K562 (cell line): ENCODE measurements at regions not wholly inside any gene's neighbourhood (a gene's known extent, or its start where the extent isn't known, plus 50 kb on each side); places are given as distances from the start of the nearest gene placed in this dataset.

ENCODE experiments used
- ATAC-seq: fragments of 200-7000 bp; cut with Tn5 transposase; 3 replicates; pipeline ENCODE4 v1.9.1; 2020; ENCODE audit warnings: moderate library complexity
- BruUV-seq: library from RNA; stranded (reverse); fragments of 400-500 nt; replicated peaks from 2 replicates; lab custom pipeline; 2021; lab: Mats Ljungman, UMichigan
- CTCF ChIA-PET: fragments of 300-600 bp; formaldehyde crosslinking; extraction: SDS; loops from one replicate; lab custom pipeline; 2021; ENCODE audit warnings: low intra/inter-chr PET ratio; lab: Yijun Ruan, JAX
- POLR2A ChIA-PET: fragments of 300-600, 350-650 bp; sonication (Branson Sonifier 250); formaldehyde crosslinking; extraction: SDS; loops from one replicate; lab custom pipeline; 2021; ENCODE audit warnings: antibody characterized with exemption, inconsistent platforms; lab: Yijun Ruan, JAX
- DNase-seq, 4 experiments: peaks; one replicate each; pipeline versions ENCODE4 v3.0.0 to v3.0.0-alpha.2; 2011 to 2018; ENCODE audit warnings: low spot score in 3 of 4, mixed read lengths in 3 of 4; ENCODE audit errors: extremely low read depth in 1 of 4
- FAIRE-seq: peaks from 2 replicates; lab custom pipeline; 2011; peaks lifted over from hg19 to GRCh38; lab: Jason Lieb, UNC
- H2AFZ ChIP-seq: 2 replicates; pipeline ENCODE4 v1.6.0; 2011; ENCODE audit warnings: low read depth, low read length, control low read depth, inconsistent platforms
- H3K27ac ChIP-seq: fragments of 200-600 bp; 3 replicates; pipeline ENCODE4 v1.8.0; 2011; ENCODE audit warnings: low read depth, mild to moderate bottlenecking, control low read depth, inconsistent platforms, low read length, moderate library complexity, mixed read lengths; ENCODE audit errors: extremely low read depth
- H3K27me3 ChIP-seq, 2 experiments: fragments of 300-600 bp in 1 of 2; 2 replicates in 1 of 2; 3 replicates in 1 of 2; pipeline versions ENCODE4 v1.6.0 to v1.8.0; 2011; ENCODE audit warnings: inconsistent platforms in 2 of 2, low read length in 2 of 2, mild to moderate bottlenecking in 1 of 2, mixed read lengths in 1 of 2, moderate library complexity in 1 of 2; ENCODE audit not compliant: control insufficient read depth in 2 of 2, insufficient read depth in 2 of 2
- H3K36me3 ChIP-seq: fragments of 300-600 bp; 3 replicates; pipeline ENCODE4 v1.8.0; 2011; ENCODE audit warnings: mild to moderate bottlenecking, low read length, inconsistent platforms; ENCODE audit not compliant: control insufficient read depth, insufficient read depth
- H3K4me1 ChIP-seq, 2 experiments: fragments of 200-600 bp in 1 of 2; replicated peaks in 1 of 2; 2 replicates in 1 of 2; 3 replicates in 1 of 2; pipeline versions ENCODE4 v1.5.1 to v1.8.0; 2011; ENCODE audit warnings: inconsistent platforms in 2 of 2, low read length in 2 of 2, mild to moderate bottlenecking in 1 of 2, mixed read lengths in 1 of 2, moderate library complexity in 1 of 2; ENCODE audit not compliant: control insufficient read depth in 2 of 2, insufficient read depth in 2 of 2
- H3K4me2 ChIP-seq: 2 replicates; pipeline ENCODE4 v1.6.1; 2011; ENCODE audit warnings: low read length, control low read depth, inconsistent platforms, mixed read lengths; ENCODE audit not compliant: insufficient read depth
- H3K4me3 ChIP-seq: fragments of 200-600 bp; sonication (generic), shearing (Covaris generic); 2 replicates; pipeline ENCODE4 v1.5.1; 2016; ENCODE audit warnings: control low read depth, inconsistent platforms
- H3K79me2 ChIP-seq: fragments of 200-600 bp; 3 replicates; pipeline ENCODE4 v1.8.0; 2011; ENCODE audit warnings: low read length, inconsistent platforms; ENCODE audit not compliant: control insufficient read depth, insufficient read depth
- H3K9ac ChIP-seq, 2 experiments: 2 replicates each; pipeline versions ENCODE4 v1.6.0 to v1.6.1; 2011; ENCODE audit warnings: low read depth in 2 of 2, low read length in 2 of 2, control low read depth in 1 of 2, inconsistent platforms in 1 of 2, mild to moderate bottlenecking in 1 of 2, mixed read lengths in 1 of 2; ENCODE audit not compliant: insufficient read depth in 1 of 2
- H3K9me1 ChIP-seq: one replicate; pipeline ENCODE4 v1.6.0; 2011; ENCODE audit warnings: inconsistent platforms, mild to moderate bottlenecking, low read length, moderate library complexity; ENCODE audit not compliant: control insufficient read depth, insufficient read depth
- H3K9me3 ChIP-seq: replicated peaks from 2 replicates; pipeline ENCODE4 v1.5.1; 2011; ENCODE audit warnings: low read depth, low read length, inconsistent platforms; ENCODE audit not compliant: control insufficient read depth, insufficient read depth
- H4K20me1 ChIP-seq: replicated peaks from 2 replicates; pipeline ENCODE4 v1.6.1; 2011; ENCODE audit warnings: low read length, inconsistent platforms, mixed read lengths; ENCODE audit not compliant: control insufficient read depth, insufficient read depth
- CTCF ChIP-seq, 3 experiments: IDR thresholded peaks in 2 of 3; conservative IDR thresholded peaks in 1 of 3; 2 replicates each; pipeline ENCODE4 v1.5.1; 2011 to 2012; ENCODE audit warnings: low read length in 3 of 3, mild to moderate bottlenecking in 3 of 3, control low read depth in 2 of 3, improper control_type of control experiment in 1 of 3, inconsistent platforms in 1 of 3, low read depth in 1 of 3, mixed read lengths in 1 of 3, moderate library complexity in 1 of 3; ENCODE audit not compliant: insufficient read depth in 2 of 3
- DNMT1 ChIP-seq: fragments of 450-650 bp; IDR thresholded peaks from 2 replicates; pipeline ENCODE4 v1.6.1; 2016; ENCODE audit warnings: antibody characterized with exemption, mild to moderate bottlenecking
- ILF3 ChIP-seq: fragments of 450-650 bp; IDR thresholded peaks from 2 replicates; pipeline ENCODE4 v1.6.1; 2018; ENCODE audit warnings: antibody characterized with exemption, mild to moderate bottlenecking, moderate library complexity, borderline replicate concordance
- PHF8 ChIP-seq: fragments of 200-600 bp; sonication (generic); IDR thresholded peaks from 2 replicates; pipeline ENCODE4 v1.6.1; 2012; ENCODE audit warnings: mixed run types, mild to moderate bottlenecking, inconsistent platforms, low read length, moderate library complexity, borderline replicate concordance
- RUNX1 ChIP-seq: sonication (generic); IDR thresholded peaks from 2 replicates; pipeline ENCODE4 v1.6.1; 2016; ENCODE audit warnings: antibody characterized with exemption, low read depth
- U2AF1 ChIP-seq: fragments of 200-400 bp; formaldehyde crosslinking; optimal IDR thresholded peaks from 2 replicates; pipeline ENCODE3; 2017; ENCODE audit warnings: mild to moderate bottlenecking, low read depth, low read length, moderate library complexity
- ZBTB11 ChIP-seq, 3 experiments: fragments of 200-800 bp in 1 of 3; fragments of 250-450 bp in 1 of 3; fragments of 450-650 bp in 1 of 3; sonication (Bioruptor Pico) in 1 of 3; sonication (Bioruptor generic) in 1 of 3; formaldehyde crosslinking in 1 of 3; IDR thresholded peaks; 2 replicates each; pipeline versions ENCODE4 v1.6.1 to v1.8.0; 2016 to 2022; ENCODE audit warnings: mild to moderate bottlenecking in 2 of 3, missing genetic modification characterization in 2 of 3, missing compliant biosample characterization in 1 of 3, moderate library complexity in 1 of 3
- ZBTB34 ChIP-seq: fragments of 250-450 bp; sonication (Bioruptor Pico); IDR thresholded peaks from 2 replicates; pipeline ENCODE4 v1.8.0; 2021; ENCODE audit warnings: mild to moderate bottlenecking, moderate library complexity
- ZNF143 ChIP-seq: sonication (generic); formaldehyde crosslinking; IDR thresholded peaks from 2 replicates; pipeline ENCODE4 v1.9.0; 2022; ENCODE audit warnings: mild to moderate bottlenecking, missing genetic modification reagents
- ZNF280B ChIP-seq: fragments of 250-450 bp; sonication (Bioruptor Pico); IDR thresholded peaks from 2 replicates; pipeline ENCODE4 v1.5.1; 2021; ENCODE audit warnings: mild to moderate bottlenecking
- ZNF408 ChIP-seq: fragments of 250-450 bp; sonication (Bioruptor Pico); IDR thresholded peaks from 2 replicates; pipeline ENCODE4 v1.4.0; 2020; ENCODE audit warnings: low read depth, mild to moderate bottlenecking, moderate library complexity
- WGBS: fragments of 100-300 bp; shearing (Covaris generic); methylation state at CpG from one replicate; pipeline ENCODE4 v1.1.6; 2016; ENCODE audit warnings: low coverage, mixed read lengths; ENCODE audit not compliant: insufficient coverage; ENCODE audit errors: missing lambda C conversion rate; 5-methylcytosine and 5-hydroxymethylcytosine counted together
- in situ Hi-C: fragments of 300-500 bp; cut with MboI; formaldehyde crosslinking; loops from 4 replicates; pipeline ENCODE4 v1.15.0; 2018; ENCODE audit warnings: inconsistent platforms, mixed read lengths
- intact Hi-C: fragments of 100-400 bp; cut with micrococcal nuclease; formaldehyde crosslinking; loops from 2 replicates; pipeline ENCODE4 v1.14.2; 2022
- TF ChIP-seq, protein P1 (sequence below): fragments of 450-650 bp; IDR thresholded peaks from 2 replicates; pipeline ENCODE4 v1.6.1; 2014; ENCODE audit warnings: low read depth, mild to moderate bottlenecking, moderate library complexity, borderline replicate concordance

GRCh38 chr10:58030208-58030607 lies 237.5 kb downstream of the IPMK start:
- TF ChIP-seq ZNF143 (CRISPR knock-in tag): no peak
- no peak for TF ChIP-seq RUNX1
- TF ChIP-seq U2AF1: no peak
- TF ChIP-seq ILF3: no peak
- no peak for TF ChIP-seq ZBTB11 (CRISPR knock-in tag; IDR thresholded peaks at IDR 0.05)
- TF ChIP-seq CTCF (IDR thresholded peaks at IDR 0.05 in 2 of 3, conservative IDR thresholded peaks at IDR 0.05 in 1 of 3; ENCODE audit: insufficient read depth in 2 of 3, low read depth in 1 of 3, low read length in 3 of 3): no peak
- no peak for TF ChIP-seq ZNF408 (CRISPR knock-in tag)
- TF ChIP-seq ZNF280B: no peak
- no peak for TF ChIP-seq DNMT1
- no peak for TF ChIP-seq PHF8
- TF ChIP-seq, protein P1, sequence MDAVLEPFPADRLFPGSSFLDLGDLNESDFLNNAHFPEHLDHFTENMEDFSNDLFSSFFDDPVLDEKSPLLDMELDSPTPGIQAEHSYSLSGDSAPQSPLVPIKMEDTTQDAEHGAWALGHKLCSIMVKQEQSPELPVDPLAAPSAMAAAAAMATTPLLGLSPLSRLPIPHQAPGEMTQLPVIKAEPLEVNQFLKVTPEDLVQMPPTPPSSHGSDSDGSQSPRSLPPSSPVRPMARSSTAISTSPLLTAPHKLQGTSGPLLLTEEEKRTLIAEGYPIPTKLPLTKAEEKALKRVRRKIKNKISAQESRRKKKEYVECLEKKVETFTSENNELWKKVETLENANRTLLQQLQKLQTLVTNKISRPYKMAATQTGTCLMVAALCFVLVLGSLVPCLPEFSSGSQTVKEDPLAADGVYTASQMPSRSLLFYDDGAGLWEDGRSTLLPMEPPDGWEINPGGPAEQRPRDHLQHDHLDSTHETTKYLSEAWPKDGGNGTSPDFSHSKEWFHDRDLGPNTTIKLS: no peak
- no peak for TF ChIP-seq ZBTB34 (CRISPR knock-in tag)
- no peak for ATAC-seq

More at GRCh38 chr10:58030208-58030607, 237.5 kb downstream of the IPMK start:
- in situ Hi-C loops: no loop called here
- intact Hi-C loops: no loop called here
- H3K36me3 ChIP-seq: no peaks in the 10 kb centered on the region
- no peaks in the 10 kb centered on the region for H4K20me1 ChIP-seq
- H3K9me3 ChIP-seq: no peaks in the 10 kb centered on the region
- no peaks in the 10 kb centered on the region for H3K79me2 ChIP-seq
- no peak overlapping the region for H2AFZ ChIP-seq
- no peaks in the 10 kb centered on the region for H3K4me1 ChIP-seq
- no peak overlapping the region for H3K9ac ChIP-seq
- WGBS: 4% methylated on average over 3 of the region's 4 CpGs
- H3K27ac ChIP-seq: no peak overlapping the region
- H3K4me2 ChIP-seq: no peak overlapping the region
- no peaks in the 10 kb centered on the region for H3K27me3 ChIP-seq
- POLR2A ChIA-PET: interaction anchor here (1.3 kb wide), 1 partner anchor 12 kb away, joined by 3 read pairs; no protein-coding TSS in a partner anchor
- H3K9me1 ChIP-seq: no peaks in the 10 kb centered on the region
- BruUV-seq: no TSS peak
- H3K4me3 ChIP-seq: no peak overlapping the region
- DNase-seq (no peak), FAIRE-seq (no peak)
- CTCF ChIA-PET: no interaction called here
